Adrenal gland (tissue), 9 donors: ENCODE measurements at regions not wholly inside any gene's neighbourhood (a gene's known extent, or its start where the extent isn't known, plus 50 kb on each side); places are given as distances from the start of the nearest gene placed in this dataset.

ENCODE experiments used
- DNase-seq, 7 donors: peaks; one replicate each; pipeline ENCODE4 v3.0.0-alpha.2; 2019 to 2020
- H3K27ac ChIP-seq, 5 donors: fragments of 200-600 bp; sonication (generic) in 4 of 5; 1 replicate in 3 of 5; 2 replicates in 2 of 5; pipeline versions ENCODE4 v1.5.1 to v1.8.0; 2016 to 2020; ENCODE audit warnings: mild to moderate bottlenecking in 1 of 5
- H3K27me3 ChIP-seq: fragments of 200-600 bp; 2 replicates; pipeline ENCODE4 v1.8.0; 2021
- H3K36me3 ChIP-seq, 2 donors: fragments of 200-600 bp; replicated peaks in 1 of 2; 1 replicate in 1 of 2; 2 replicates in 1 of 2; pipeline versions ENCODE4 v1.5.1 to v1.8.0; 2018 to 2022
- H3K4me1 ChIP-seq, 2 donors: fragments of 200-600 bp; replicated peaks in 1 of 2; 1 replicate in 1 of 2; 2 replicates in 1 of 2; pipeline versions ENCODE4 v1.5.1 to v1.8.0; 2018 to 2021
- H3K4me3 ChIP-seq, 4 donors: fragments of 200-600 bp; sonication (generic) in 3 of 4; one replicate each; pipeline ENCODE4 v1.5.1; 2016 to 2018
- H3K9me3 ChIP-seq, 3 donors: fragments of 200-600 bp; sonication (generic) in 1 of 3; replicated peaks in 1 of 3; 1 replicate in 2 of 3; 2 replicates in 1 of 3; pipeline versions ENCODE4 v1.5.1 to v1.8.0; 2016 to 2021
- POLR2A ChIP-seq, 2 donors: fragments of 450-650 bp; IDR thresholded peaks; one replicate each; pipeline ENCODE4 v1.6.1; 2017; ENCODE audit warnings: antibody characterized with exemption in 2 of 2, mild to moderate bottlenecking in 2 of 2, moderate library complexity in 1 of 2
- WGBS, 4 donors: extraction: QIAGEN DNeasy Blood & Tissue Kit in 2 of 4; methylation state at CpG; one replicate each; pipeline versions ENCODE4 v1.1.5 to v1.1.7; 2013 to 2017; 5-methylcytosine and 5-hydroxymethylcytosine counted together
- intact Hi-C, 2 donors: fragments of 100-400 bp; cut with DNase I; formaldehyde crosslinking; loops; one replicate each; pipeline versions ENCODE4 v1.14.1 to v1.15.0; 2022 to 2023
- TF ChIP-seq, protein P1 (sequence below), 6 experiments: fragments of 450-650 bp in 4 of 6; fragments of 200-600 bp in 2 of 6; sonication (generic) in 1 of 6; IDR thresholded peaks; 1 replicate in 5 of 6; 2 replicates in 1 of 6; pipeline versions ENCODE4 v1.5.1 to v1.8.0; 2016 to 2021; ENCODE audit warnings: antibody characterized with exemption in 6 of 6, mild to moderate bottlenecking in 2 of 6, moderate library complexity in 1 of 6
- donor health status: healthy with polysubstance abuse.
- donor health status: Bipolar disorder and iron deficiency.
- donor health status: DM: yes; HTN: yes; CAD: no.
- donor health status: DM: no; HTN: no; CAD: no.
- donor health status: DM: no; HTN: no; CAD: no.

GRCh38 chr16:51951668-51952298 is 595.2 kb downstream of the TOX3 start:
- H3K4me3 ChIP-seq: no peak overlapping the region
- no peaks in the 10 kb centered on the region for H3K27me3 ChIP-seq
- DNase-seq: peak; percentile 22 to 81 (median 36)
- intact Hi-C loops: no loop called here
- H3K27ac ChIP-seq: no peak overlapping the region
- TF ChIP-seq, protein P1, sequence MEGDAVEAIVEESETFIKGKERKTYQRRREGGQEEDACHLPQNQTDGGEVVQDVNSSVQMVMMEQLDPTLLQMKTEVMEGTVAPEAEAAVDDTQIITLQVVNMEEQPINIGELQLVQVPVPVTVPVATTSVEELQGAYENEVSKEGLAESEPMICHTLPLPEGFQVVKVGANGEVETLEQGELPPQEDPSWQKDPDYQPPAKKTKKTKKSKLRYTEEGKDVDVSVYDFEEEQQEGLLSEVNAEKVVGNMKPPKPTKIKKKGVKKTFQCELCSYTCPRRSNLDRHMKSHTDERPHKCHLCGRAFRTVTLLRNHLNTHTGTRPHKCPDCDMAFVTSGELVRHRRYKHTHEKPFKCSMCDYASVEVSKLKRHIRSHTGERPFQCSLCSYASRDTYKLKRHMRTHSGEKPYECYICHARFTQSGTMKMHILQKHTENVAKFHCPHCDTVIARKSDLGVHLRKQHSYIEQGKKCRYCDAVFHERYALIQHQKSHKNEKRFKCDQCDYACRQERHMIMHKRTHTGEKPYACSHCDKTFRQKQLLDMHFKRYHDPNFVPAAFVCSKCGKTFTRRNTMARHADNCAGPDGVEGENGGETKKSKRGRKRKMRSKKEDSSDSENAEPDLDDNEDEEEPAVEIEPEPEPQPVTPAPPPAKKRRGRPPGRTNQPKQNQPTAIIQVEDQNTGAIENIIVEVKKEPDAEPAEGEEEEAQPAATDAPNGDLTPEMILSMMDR (IDR thresholded peaks at IDR 0.05): no peak
- TF ChIP-seq POLR2A (IDR thresholded peaks at IDR 0.05): no peak
- H3K4me1 ChIP-seq: no peaks in the 10 kb centered on the region
- no peaks in the 10 kb centered on the region for H3K36me3 ChIP-seq
- whole genome bisulfite sequencing, 4 donors: 37 to 46% (median 41%) methylated on average over 7 of the region's 7 CpGs
- no peaks in the 10 kb centered on the region for H3K9me3 ChIP-seq

GRCh38 chr16:51950118-51950780 is 596.7 kb downstream of the TOX3 start:
- H3K27me3 ChIP-seq: no peaks in the 10 kb centered on the region
- no peak for TF ChIP-seq POLR2A (IDR thresholded peaks at IDR 0.05)
- TF ChIP-seq, protein P1 (IDR thresholded peaks at IDR 0.05): no peak
- H3K36me3 ChIP-seq: no peaks in the 10 kb centered on the region
- WGBS, 4 donors: 76 to 92% (median 88%) methylated on average over 3 of the region's 3 CpGs
- H3K4me1 ChIP-seq: no peaks in the 10 kb centered on the region
- no peak overlapping the region for H3K27ac ChIP-seq
- no peak for DNase-seq
- intact Hi-C loops: no loop called here
- H3K4me3 ChIP-seq: no peak overlapping the region
- H3K9me3 ChIP-seq: no peaks in the 10 kb centered on the region

- Histone ChIP-seq H3K4me1 (no peaks in the 10 kb centered on the region), H3K9me3 (no peaks in the 10 kb centered on the region), H3K36me3 (no peaks in the 10 kb centered on the region), H3K4me3 (no peak overlapping the region), H3K27me3 (no peaks in the 10 kb centered on the region), H3K27ac (no peak overlapping the region)
- no peak for DNase-seq
- WGBS, 4 donors: 44 to 59% (median 58%) methylated on average over 2 of the region's 2 CpGs
- intact Hi-C loops: no loop called here
- no peak for TF ChIP-seq POLR2A (IDR thresholded peaks at IDR 0.05)
- TF ChIP-seq, protein P1 (IDR thresholded peaks at IDR 0.05): no peak
Measured at GRCh38 chr16:51949282-51949681, 597.7 kb downstream of the TOX3 start.

DNA sequence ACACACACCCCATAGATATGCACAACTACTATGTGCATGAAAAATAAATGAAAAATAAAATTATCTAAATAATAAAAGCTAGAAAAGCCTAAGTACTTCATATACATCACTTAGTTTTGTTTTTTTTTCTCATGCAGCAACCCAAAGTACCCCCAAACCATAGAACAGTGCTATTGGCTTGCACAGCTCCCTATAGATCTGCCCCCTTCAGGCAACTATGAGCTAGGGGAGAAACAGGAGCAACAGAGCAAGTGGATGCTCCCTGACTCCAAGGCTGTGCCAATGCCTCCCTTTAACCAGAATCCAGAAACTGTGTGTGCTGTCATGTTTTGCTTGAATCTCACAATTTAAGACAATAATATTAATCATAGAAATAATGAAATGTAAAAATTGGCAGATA is 605.5 kb downstream of the TOX3 start:
- intact Hi-C loops: no loop called here
- TF ChIP-seq, protein P1 (IDR thresholded peaks at IDR 0.05): no peak
- TF ChIP-seq POLR2A (IDR thresholded peaks at IDR 0.05): no peak
- Histone ChIP-seq H3K27me3 (no peaks in the 10 kb centered on the region), H3K9me3 (no peaks in the 10 kb centered on the region), H3K27ac (no peak overlapping the region), H3K4me3 (no peak overlapping the region), H3K4me1 (no peaks in the 10 kb centered on the region), H3K36me3 (no peaks in the 10 kb centered on the region)
- DNase-seq: no peak
